ENCODE measurements at regions not wholly inside any gene's neighbourhood (a gene's known extent, or its start where the extent isn't known, plus 50 kb on each side); places are given as distances from the start of the nearest gene placed in this dataset.

DNA sequence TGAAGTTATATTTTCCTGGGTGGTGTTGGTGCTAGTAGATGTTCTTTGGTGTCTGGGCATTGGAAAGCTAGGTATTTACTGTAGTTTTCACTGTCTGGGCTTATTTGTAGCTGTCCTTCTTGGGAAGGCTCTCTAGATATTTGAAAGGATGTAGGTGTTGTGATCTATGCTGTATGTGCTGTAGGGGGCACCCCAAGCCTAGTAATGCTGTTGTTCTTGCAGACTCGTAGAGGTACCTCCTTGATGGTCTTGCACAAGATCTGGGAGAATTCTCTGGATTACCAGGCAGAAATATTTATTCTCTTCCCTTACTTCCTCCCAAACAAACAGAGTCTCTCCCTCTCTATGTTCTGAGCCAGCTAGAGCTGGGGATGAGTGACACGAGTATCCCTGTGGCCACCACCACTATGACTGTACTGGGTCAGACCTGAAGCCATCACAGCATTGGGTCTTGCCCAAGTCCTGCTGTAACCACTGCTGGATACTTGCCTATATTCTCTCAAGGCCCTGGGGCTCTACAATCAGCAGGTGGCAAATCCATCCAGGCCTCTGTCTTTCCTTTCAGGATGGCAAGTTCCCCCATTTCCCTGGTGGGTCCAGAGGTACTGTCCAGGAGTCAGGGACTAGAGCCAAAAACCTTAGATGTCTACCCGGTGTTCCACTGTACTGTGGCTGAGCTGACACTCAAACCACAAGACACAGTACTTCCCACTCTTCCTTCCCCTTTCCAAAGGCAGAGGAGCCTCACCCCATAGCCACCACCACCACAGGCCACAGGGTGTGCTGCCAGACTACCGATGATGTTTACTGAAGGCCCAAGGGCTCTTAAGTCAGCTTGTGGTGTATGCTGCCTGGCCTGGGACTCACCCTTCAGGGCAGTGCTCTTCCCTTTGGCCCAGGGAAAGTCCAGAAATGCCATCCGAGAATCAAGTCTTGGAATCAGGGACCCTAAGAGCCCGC lies 195.2 kb upstream of the DPPA4 start:
- TF ChIP-seq, protein P1, sequence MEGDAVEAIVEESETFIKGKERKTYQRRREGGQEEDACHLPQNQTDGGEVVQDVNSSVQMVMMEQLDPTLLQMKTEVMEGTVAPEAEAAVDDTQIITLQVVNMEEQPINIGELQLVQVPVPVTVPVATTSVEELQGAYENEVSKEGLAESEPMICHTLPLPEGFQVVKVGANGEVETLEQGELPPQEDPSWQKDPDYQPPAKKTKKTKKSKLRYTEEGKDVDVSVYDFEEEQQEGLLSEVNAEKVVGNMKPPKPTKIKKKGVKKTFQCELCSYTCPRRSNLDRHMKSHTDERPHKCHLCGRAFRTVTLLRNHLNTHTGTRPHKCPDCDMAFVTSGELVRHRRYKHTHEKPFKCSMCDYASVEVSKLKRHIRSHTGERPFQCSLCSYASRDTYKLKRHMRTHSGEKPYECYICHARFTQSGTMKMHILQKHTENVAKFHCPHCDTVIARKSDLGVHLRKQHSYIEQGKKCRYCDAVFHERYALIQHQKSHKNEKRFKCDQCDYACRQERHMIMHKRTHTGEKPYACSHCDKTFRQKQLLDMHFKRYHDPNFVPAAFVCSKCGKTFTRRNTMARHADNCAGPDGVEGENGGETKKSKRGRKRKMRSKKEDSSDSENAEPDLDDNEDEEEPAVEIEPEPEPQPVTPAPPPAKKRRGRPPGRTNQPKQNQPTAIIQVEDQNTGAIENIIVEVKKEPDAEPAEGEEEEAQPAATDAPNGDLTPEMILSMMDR (IDR thresholded peaks at IDR 0.05) = no peak
- TF ChIP-seq POLR2A (IDR thresholded peaks at IDR 0.05) = no peak

All from uterus (tissue), 2 donors.